ENCODE measurements at regions not wholly inside any gene's neighbourhood (a gene's known extent, or its start where the extent isn't known, plus 50 kb on each side); places are given as distances from the start of the nearest gene placed in this dataset.
"Not testable (repeated sequence)": the region's sequence is repeated elsewhere in the genome, so short reads cannot be mapped to it uniquely, and the experiment has no call there.

GRCh38 chr9:33687779-33688178 lies 107.6 kb upstream of the PRSS3 start:
- DNase-seq = peak; percentile 75
- in situ Hi-C loops (cut with MboI; ENCODE audit: low pct_unique_long_range_greater_than_20kb, low sequenced_read_pairs) = no loop called here

GRCh38 chr9:33690143-33690933 lies 105.0 kb upstream of the PRSS3 start:
- DNase-seq = peak; percentile 16
- in situ Hi-C loops (cut with MboI; ENCODE audit: low pct_unique_long_range_greater_than_20kb, low sequenced_read_pairs) = no loop called here

GRCh38 chr9:33695299-33695698 lies 100.1 kb upstream of the PRSS3 start:
- DNase-seq = no peak

GRCh38 chr9:33695856-33696255 lies 99.5 kb upstream of the PRSS3 start:
- DNase-seq = no peak
- in situ Hi-C loops (cut with MboI; ENCODE audit: low pct_unique_long_range_greater_than_20kb, low sequenced_read_pairs) = no loop called here

More at GRCh38 chr9:33695299-33695698, 100.1 kb upstream of the PRSS3 start:
- in situ Hi-C loops (cut with MboI; ENCODE audit: low pct_unique_long_range_greater_than_20kb, low sequenced_read_pairs) = no loop called here

GRCh38 chr9:33697171-33697570 lies 98.2 kb upstream of the PRSS3 start:
- no peak for DNase-seq
- in situ Hi-C loops (cut with MboI; ENCODE audit: low pct_unique_long_range_greater_than_20kb, low sequenced_read_pairs) = no loop called here

- DNase-seq = no peak
- in situ Hi-C loops (cut with MboI; ENCODE audit: low pct_unique_long_range_greater_than_20kb, low sequenced_read_pairs) = no loop called here
Measured at GRCh38 chr9:33698267-33698666, 97.1 kb upstream of the PRSS3 start.

GRCh38 chr9:33700940-33701339 lies 94.4 kb upstream of the PRSS3 start:
- DNase-seq; in situ Hi-C loops (cut with MboI; ENCODE audit: low pct_unique_long_range_greater_than_20kb, low sequenced_read_pairs): not testable (repeated sequence)

GRCh38 chr9:33703430-33704102 lies 91.8 kb upstream of the PRSS3 start:
- in situ Hi-C loops (cut with MboI; ENCODE audit: low pct_unique_long_range_greater_than_20kb, low sequenced_read_pairs) = no loop called here
- DNase-seq = no peak

- DNase-seq; in situ Hi-C loops (cut with MboI; ENCODE audit: low pct_unique_long_range_greater_than_20kb, low sequenced_read_pairs): not testable (repeated sequence)
Measured at GRCh38 chr9:33705440-33705839, 89.9 kb upstream of the PRSS3 start.

- DNase-seq = no peak
- in situ Hi-C loops (cut with MboI; ENCODE audit: low pct_unique_long_range_greater_than_20kb, low sequenced_read_pairs) = no loop called here
Measured at GRCh38 chr9:33708441-33708840, 86.9 kb upstream of the PRSS3 start.

- in situ Hi-C loops (cut with MboI; ENCODE audit: low pct_unique_long_range_greater_than_20kb, low sequenced_read_pairs) = no loop called here
- DNase-seq = no peak
Measured at GRCh38 chr9:33709269-33709668, 86.1 kb upstream of the PRSS3 start.

GRCh38 chr9:33711418-33711817 lies 83.9 kb upstream of the PRSS3 start:
- DNase-seq; in situ Hi-C loops (cut with MboI; ENCODE audit: low pct_unique_long_range_greater_than_20kb, low sequenced_read_pairs): not testable (repeated sequence)

GRCh38 chr9:33714989-33715388 lies 80.4 kb upstream of the PRSS3 start:
- in situ Hi-C loops (cut with MboI; ENCODE audit: low pct_unique_long_range_greater_than_20kb, low sequenced_read_pairs) = no loop called here
- DNase-seq = peak; percentile 19

- in situ Hi-C loops (cut with MboI; ENCODE audit: low pct_unique_long_range_greater_than_20kb, low sequenced_read_pairs) = no loop called here
- peak; percentile 16 for DNase-seq
Measured at GRCh38 chr9:33718987-33719386, 76.4 kb upstream of the PRSS3 start.

GRCh38 chr9:33719581-33720374 lies 75.6 kb upstream of the PRSS3 start:
- DNase-seq = peak; percentile 53
- in situ Hi-C loops (cut with MboI; ENCODE audit: low pct_unique_long_range_greater_than_20kb, low sequenced_read_pairs) = no loop called here

- DNase-seq = peak; percentile 88
- in situ Hi-C loops (cut with MboI; ENCODE audit: low pct_unique_long_range_greater_than_20kb, low sequenced_read_pairs) = no loop called here
Measured at GRCh38 chr9:33721674-33722358, 73.5 kb upstream of the PRSS3 start.

GRCh38 chr9:33722359-33722675 lies 73.0 kb upstream of the PRSS3 start:
- no peak for DNase-seq
- in situ Hi-C loops (cut with MboI; ENCODE audit: low pct_unique_long_range_greater_than_20kb, low sequenced_read_pairs) = no loop called here

- no peak for DNase-seq
- in situ Hi-C loops (cut with MboI; ENCODE audit: low pct_unique_long_range_greater_than_20kb, low sequenced_read_pairs) = no loop called here
Measured at GRCh38 chr9:33728613-33729012, 66.7 kb upstream of the PRSS3 start.

GRCh38 chr9:33731142-33731541 lies 64.2 kb upstream of the PRSS3 start:
- in situ Hi-C loops (cut with MboI; ENCODE audit: low pct_unique_long_range_greater_than_20kb, low sequenced_read_pairs) = no loop called here
- DNase-seq = no peak

All from KBM-7 (cell line).